ENCODE measurements at regions not wholly inside any gene's neighbourhood (a gene's known extent, or its start where the extent isn't known, plus 50 kb on each side); places are given as distances from the start of the nearest gene placed in this dataset.

- WGBS, 4 donors: 91 to 95% (median 93%) methylated on average over 3 of the region's 3 CpGs
- Histone ChIP-seq H3K36me3 (replicated peaks in 1 of 2) (no peaks in the 10 kb centered on the region), H3K9me3 (replicated peaks in 1 of 3) (no peaks in the 10 kb centered on the region), H3K4me3 (no peak overlapping the region), H3K27ac (no peak overlapping the region), H3K4me1 (replicated peaks in 1 of 2) (no peaks in the 10 kb centered on the region), H3K27me3 (no peaks in the 10 kb centered on the region)
- TF ChIP-seq CTCF (IDR thresholded peaks at IDR 0.05): no peak
- intact Hi-C loops (cut with DNase I): no loop called here
- no peak for DNase-seq
Observed at GRCh38 chr14:51540364-51540763, 111.3 kb upstream of the FRMD6 start.

GRCh38 chr14:51544471-51544870 is 107.2 kb upstream of the FRMD6 start:
- peaks cover 0 to 8% of the 10 kb centered on the region in 2 donors for H3K4me1 ChIP-seq (replicated peaks in 1 of 2)
- no peaks in the 10 kb centered on the region for H3K9me3 ChIP-seq (replicated peaks in 1 of 3)
- H3K4me3 ChIP-seq: no peak overlapping the region
- H3K27me3 ChIP-seq: no peaks in the 10 kb centered on the region
- no peak for DNase-seq
- H3K27ac ChIP-seq: no peak overlapping the region
- TF ChIP-seq CTCF (IDR thresholded peaks at IDR 0.05) (no peak), POLR2A (IDR thresholded peaks at IDR 0.05) (no peak)
- 60 to 70% (median 68%) methylated on average over 4 of the region's 4 CpGs for WGBS, 4 donors
- H3K36me3 ChIP-seq (replicated peaks in 1 of 2): no peaks in the 10 kb centered on the region
- intact Hi-C loops (cut with DNase I): no loop called here

- DNase-seq: no peak
- no peak overlapping the region for H3K4me3 ChIP-seq
- no peaks in the 10 kb centered on the region for H3K36me3 ChIP-seq (replicated peaks in 1 of 2)
- no peaks in the 10 kb centered on the region for H3K27me3 ChIP-seq
- TF ChIP-seq CTCF (IDR thresholded peaks at IDR 0.05) (no peak), POLR2A (IDR thresholded peaks at IDR 0.05) (no peak)
- no peaks in the 10 kb centered on the region for H3K9me3 ChIP-seq (replicated peaks in 1 of 3)
- peaks cover 0 to 8% of the 10 kb centered on the region in 2 donors for H3K4me1 ChIP-seq (replicated peaks in 1 of 2)
- intact Hi-C loops (cut with DNase I): no loop called here
- H3K27ac ChIP-seq: no peak overlapping the region
- WGBS, 4 donors: 65 to 79% (median 74%) methylated on average over 3 of the region's 3 CpGs
Observed at GRCh38 chr14:51544901-51545300, 106.8 kb upstream of the FRMD6 start.

- intact Hi-C loops (cut with DNase I): no loop called here
- TF ChIP-seq POLR2A (IDR thresholded peaks at IDR 0.05): no peak
- TF ChIP-seq CTCF (IDR thresholded peaks at IDR 0.05): no peak
- Histone ChIP-seq H3K4me3 (no peak overlapping the region), H3K27me3 (no peaks in the 10 kb centered on the region), H3K36me3 (replicated peaks in 1 of 2) (no peaks in the 10 kb centered on the region), H3K9me3 (replicated peaks in 1 of 3) (no peaks in the 10 kb centered on the region), H3K27ac (no peak overlapping the region), H3K4me1 (replicated peaks in 1 of 2) (peaks cover 0 to 8% of the 10 kb centered on the region in 2 donors)
- 90 to 100% (median 95%) methylated on average over 3 of the region's 3 CpGs for WGBS, 4 donors
- DNase-seq: no peak
Observed at GRCh38 chr14:51545396-51545795, 106.3 kb upstream of the FRMD6 start.

Data from adrenal gland (tissue), 9 donors.